Fibroblast of upper back skin (primary cell): ENCODE measurements at regions not wholly inside any gene's neighbourhood (a gene's known extent, or its start where the extent isn't known, plus 50 kb on each side); places are given as distances from the start of the nearest gene placed in this dataset.
A peak's percentile ranks its signal among the peaks of the same experiment; 100 is the strongest.
"Not testable (repeated sequence)": the region's sequence is repeated elsewhere in the genome, so short reads cannot be mapped to it uniquely, and the experiment has no call there.

Experiments
- DNase-seq: peaks from one replicate; pipeline ENCODE4 v3.0.0-alpha.2; 2013

DNA sequence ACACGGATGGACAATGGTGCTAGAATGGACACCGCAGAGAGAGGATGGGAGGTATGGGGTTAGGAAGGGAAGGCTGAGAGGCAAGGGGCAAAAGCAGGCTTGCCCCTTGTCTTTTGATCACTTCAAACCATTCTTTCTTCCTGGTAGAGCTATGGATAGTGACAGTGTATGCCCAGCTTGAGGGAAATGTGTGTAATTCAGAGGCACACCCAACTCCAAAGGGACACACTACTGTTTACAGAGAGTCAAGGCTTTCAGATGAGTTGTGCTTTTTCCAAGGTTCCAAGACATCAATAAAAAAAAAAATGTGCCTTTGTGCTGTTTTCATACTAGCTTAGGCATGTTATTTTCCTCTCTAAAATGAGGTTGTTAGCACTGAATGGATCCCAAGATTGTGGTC is 185.0 kb downstream of the MCHR2 start:
- DNase-seq = no peak

DNA sequence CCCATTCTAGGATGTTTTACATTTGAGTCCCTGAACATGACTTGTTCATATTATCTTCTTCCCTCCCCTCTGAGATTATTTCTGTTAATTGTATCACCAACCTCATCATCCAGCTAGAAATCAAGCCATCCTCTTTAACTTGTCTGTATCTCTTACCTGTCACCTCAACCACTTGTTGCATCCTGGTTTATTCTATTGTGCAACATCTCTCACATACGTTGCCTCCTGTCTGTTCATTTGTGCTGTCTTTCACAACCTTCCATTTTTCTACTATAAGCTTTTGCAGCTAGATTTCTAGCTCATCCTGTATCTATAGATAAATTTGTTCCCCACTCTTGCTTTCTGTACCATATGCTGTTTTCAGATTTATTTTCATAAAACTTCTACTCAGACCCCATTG is 183.7 kb downstream of the MCHR2 start:
- DNase-seq = no peak

GRCh38 chr6:99810942-99811620 is 182.9 kb downstream of the MCHR2 start:
- no peak for DNase-seq

DNA sequence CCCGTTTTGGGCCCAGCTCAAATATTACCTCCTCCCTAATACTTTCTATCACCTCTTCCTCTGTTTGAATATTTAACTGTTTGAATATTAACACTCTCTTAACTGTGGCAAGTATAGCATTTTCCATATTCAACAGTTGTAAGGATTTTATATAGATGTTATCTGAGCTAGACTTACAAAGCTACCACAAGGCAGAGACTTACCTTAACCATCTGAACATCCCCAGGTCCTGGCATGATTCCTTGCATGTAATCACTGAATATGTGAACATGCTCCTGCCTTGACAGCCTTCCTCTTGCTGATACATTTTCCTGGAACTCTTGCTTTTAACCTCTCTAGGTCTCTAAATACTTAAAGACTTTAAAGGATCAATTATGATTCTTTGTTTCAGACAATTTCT is 182.4 kb downstream of the MCHR2 start:
- DNase-seq = no peak

DNA sequence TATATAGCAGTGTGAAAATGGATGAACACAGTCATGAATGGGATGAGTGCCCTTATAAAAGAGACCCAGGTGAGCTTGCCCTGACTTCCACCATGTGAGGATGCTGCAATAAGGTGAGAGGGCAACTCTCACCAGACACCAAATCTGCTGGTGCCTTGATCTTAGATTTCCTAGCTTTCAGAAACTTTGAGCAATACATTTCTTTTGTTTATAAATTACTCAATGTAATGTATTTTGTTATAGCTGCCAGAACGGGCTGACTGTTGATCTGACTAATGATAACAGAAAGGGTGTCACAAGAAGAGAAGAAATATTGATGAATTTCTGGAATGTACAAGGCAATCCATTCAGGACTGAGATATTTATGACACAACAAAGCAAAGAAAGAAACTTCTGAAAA is 180.5 kb downstream of the MCHR2 start:
- no peak for DNase-seq

DNA sequence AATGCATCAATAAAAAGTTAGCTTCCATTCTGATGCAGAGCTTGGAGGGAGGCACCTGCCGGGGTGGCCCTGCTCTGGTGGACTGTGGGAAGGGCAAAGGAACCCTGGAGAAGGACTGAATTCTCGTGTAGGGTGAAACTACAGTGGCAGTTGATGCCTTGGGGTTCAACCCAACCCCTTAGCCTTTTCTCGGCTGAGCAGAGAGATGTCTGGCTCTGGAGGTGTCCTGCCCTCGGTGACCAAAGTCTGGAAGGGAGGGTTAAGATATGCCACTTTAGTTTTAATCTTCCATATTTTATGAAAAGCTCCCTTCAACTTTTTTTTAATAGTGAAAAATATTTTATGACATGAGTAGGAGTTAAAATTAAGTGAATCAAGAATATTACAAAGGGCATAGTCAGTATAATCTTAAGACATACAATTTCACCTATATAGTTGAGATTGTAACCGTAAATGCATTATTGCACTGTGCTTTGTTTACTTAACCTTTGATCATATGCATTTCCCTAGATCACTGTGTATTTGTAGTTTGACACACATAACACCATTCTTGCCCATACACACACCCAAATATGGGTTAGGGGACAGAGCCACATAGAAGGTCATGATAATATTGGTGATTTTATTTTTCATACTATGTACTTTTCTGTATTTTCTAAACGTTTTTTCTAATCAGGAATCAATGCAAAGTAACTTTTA is 179.6 kb downstream of the MCHR2 start:
- DNase-seq = no peak

DNA sequence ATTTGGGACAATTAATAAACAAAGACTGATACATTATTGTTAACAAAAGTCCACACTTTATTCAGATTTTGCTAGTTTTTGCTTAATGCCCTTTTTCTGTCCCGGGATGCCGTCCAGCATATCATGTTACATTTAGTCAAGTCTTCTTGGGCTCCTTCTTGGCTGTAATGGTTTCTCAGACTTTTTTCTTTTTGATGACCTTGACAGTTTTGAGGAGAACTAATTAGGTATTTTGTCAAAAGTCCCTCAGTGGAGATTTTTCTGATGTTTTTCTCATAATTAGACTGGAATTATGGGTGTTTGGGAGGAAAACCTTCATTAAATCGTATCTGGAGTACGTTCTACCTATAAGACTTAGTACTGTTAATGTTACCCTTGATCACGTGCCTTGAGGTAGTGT is 177.2 kb downstream of the MCHR2 start:
- DNase-seq = no peak

GRCh38 chr6:99818161-99818560 is 175.9 kb downstream of the MCHR2 start:
- DNase-seq = no peak

DNA sequence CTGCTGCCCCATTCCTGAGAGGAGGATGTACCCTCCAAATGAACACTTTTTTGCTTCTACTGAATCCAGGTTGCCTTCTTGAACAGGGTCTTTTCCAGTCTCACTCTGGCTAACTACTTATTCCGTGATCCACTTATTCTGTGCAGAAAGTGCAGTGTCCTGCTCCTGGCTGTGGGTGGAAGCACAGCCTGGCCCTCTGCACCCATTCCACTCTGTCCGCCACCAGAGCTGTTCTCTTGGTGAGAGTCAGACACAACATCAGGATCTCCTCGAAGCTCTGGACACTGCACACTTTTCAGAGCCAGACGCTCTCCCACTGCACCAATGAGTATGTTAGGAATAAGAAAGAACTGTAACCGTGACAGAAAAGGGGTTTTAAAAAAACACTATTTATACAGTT is 174.2 kb downstream of the MCHR2 start:
- DNase-seq = no peak

DNA sequence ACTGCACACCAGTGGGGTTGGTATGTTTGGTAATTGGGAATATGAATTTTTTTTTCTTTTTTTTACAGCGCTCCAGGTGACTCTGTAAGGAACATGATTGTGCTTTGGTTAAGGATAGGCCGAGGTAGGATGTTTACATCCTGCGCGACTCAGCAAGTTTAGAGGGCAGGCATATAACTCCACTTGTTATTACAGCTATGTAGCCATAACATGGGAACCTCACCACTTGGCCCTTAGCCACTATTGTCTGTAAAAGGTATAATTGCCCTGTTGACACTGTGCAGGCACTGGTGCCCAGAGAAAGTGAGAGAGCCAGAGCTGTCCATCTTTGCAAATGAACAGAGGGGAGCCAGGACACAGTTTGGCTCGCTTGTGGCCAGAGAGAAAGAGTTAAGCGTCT is 172.9 kb downstream of the MCHR2 start:
- DNase-seq = no peak

DNA sequence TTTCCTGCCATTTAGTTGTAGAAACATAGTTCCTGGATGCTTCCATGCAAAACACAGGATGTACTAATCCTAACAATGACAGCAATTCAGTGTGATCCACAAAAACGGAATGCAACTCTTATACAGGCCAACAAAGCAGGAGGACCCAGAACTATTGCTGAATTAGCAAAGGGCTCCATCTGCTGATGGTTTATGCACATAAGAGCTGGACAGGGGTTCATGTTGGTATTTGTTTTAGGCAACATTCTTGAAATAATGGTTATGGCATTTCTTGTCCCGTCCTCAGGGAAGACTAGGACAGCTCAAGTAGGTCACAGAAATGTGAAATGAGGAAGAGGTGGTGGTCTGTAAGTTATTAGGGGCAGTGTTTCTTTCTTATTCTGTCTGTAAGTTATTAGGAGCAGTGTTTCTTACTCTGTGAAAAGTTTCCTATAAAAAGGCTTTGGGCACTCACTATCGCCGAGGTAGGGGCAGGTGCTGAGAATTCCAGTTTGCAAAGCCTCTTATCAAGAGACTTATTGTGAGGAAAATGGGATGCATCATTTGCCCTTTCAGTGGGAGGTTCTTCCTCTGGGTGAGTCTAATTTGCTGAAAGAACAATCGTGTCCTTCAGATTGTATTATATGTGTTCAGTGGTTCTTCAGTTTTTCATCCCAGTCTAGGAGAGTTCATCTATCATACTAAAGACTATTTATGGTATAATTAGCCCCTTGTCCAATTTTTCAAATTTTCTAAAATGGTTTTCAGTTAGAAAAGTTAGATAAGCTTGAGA is 171.1 kb downstream of the MCHR2 start:
- DNase-seq = peak; percentile 44

- not testable (repeated sequence) for DNase-seq
These were observed 170.3 kb downstream of the MCHR2 start for GRCh38 chr6:99823513-99824235.

DNA sequence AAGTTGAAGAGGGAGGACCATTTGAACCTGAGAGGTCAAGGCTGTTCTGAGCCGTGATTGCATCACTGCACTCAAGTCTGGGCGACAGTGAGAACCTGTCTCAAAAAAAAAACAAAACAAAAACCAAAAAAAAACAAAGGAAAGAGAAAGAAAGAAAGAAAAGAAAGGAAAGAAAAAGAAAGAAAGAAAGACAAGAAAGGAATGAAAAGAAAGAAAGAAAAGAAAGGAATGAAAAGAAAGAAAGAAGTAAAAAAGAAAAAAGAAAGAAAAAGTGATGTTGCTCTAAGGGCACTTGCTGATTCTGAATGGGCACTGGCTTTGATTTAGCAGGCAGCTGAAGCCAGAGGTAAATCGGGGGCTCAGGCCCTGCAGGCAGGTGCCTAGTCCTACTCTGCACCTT is 161.0 kb downstream of the MCHR2 start:
- DNase-seq = no peak

DNA sequence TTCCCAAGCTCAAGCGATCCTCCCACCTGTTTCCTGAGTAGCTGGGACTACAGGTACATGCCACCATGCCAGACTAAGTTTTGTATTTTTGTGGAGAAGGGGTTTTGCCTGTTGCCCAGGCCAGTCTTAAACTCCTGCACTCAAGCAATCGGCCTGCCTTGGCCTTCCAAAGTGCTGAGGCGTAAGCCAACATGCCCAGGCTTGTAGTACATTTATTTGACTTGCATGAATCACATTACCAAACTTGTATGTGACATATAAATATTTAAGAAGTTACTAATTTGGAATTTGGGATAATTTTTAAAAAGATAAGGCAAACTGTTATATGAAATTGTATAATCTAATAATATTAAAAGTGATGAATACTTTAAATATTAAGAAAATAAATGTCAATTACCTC is 157.6 kb downstream of the MCHR2 start:
- no peak for DNase-seq

- no peak for DNase-seq
These were observed 155.4 kb downstream of the MCHR2 start for GRCh38 chr6:99838607-99839006.

- no peak for DNase-seq
These were observed 152.7 kb downstream of the MCHR2 start for GRCh38 chr6:99841297-99841696.

- no peak for DNase-seq
These were observed 148.0 kb downstream of the MCHR2 start for GRCh38 chr6:99846006-99846405.

DNA sequence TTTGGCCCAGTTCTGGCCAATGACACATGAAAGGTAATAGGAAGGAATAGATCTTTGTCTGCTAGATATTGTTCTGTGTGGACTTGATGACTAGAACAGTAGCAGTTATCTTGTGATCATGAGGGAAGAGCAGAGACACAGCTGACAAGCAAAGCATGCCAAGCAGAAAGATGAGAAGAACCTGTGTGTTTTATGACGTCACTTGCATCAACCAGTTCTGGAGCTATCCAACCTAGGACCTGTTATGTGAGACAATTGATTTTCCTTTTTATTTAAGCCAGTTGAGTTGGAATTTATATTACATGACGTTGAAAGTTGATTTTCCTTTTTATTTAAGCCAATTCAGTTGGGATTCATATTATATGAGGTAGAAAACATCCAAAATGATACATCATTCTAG is 143.2 kb downstream of the MCHR2 start:
- DNase-seq = no peak

- no peak for DNase-seq
These were observed 142.0 kb downstream of the MCHR2 start for GRCh38 chr6:99852031-99852430.

DNA sequence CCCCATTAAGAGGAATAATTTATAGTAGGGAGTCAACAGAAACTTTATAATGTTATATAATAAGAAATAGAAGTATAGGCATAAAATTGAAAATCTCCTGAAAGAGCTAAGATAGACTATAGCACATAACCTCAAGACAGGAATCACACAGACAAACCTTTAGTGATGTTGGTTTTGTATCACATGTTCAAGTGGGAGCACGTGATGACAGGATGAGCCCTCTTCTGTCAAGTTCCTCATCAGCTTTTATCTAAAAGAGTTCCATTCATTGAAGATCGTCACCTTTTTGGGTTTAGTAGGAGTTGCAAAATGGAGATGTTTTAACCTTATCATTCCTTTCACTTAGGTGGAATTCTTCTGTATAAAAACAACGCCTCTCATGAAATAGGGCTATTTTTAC is 127.0 kb downstream of the MCHR2 start:
- no peak for DNase-seq

GRCh38 chr6:99868074-99868702 is 125.8 kb downstream of the MCHR2 start:
- peak; percentile 65 for DNase-seq
